Choroid plexus epithelial cell (primary cell): ENCODE measurements at regions not wholly inside any gene's neighbourhood (a gene's known extent, or its start where the extent isn't known, plus 50 kb on each side); places are given as distances from the start of the nearest gene placed in this dataset.

ENCODE experiments used
- DNase-seq: peaks from one replicate; pipeline ENCODE4 v3.0.0-alpha.2; 2010; ENCODE audit warnings: low read depth
- H3K4me3 ChIP-seq: 2 replicates; pipeline ENCODE4 v1.5.1; 2011; ENCODE audit warnings: low read depth, mild to moderate bottlenecking, control low read depth, low read length, moderate library complexity
- CTCF ChIP-seq: conservative IDR thresholded peaks from 2 replicates; pipeline ENCODE4 v1.5.1; 2011; ENCODE audit warnings: low read depth, mild to moderate bottlenecking, control low read depth, inconsistent platforms, low read length, moderate library complexity

GRCh38 chr6:167442245-167442644, 117.4 kb downstream of the TTLL2 start:
- H3K4me3 ChIP-seq = no peak overlapping the region
- no peak for TF ChIP-seq CTCF
- DNase-seq = no peak

- no peak for DNase-seq
- no peak for TF ChIP-seq CTCF
- H3K4me3 ChIP-seq = no peak overlapping the region
Measured at GRCh38 chr6:167442796-167443680, 118.2 kb downstream of the TTLL2 start.

GRCh38 chr6:167444602-167445346, 119.9 kb downstream of the TTLL2 start:
- H3K4me3 ChIP-seq = no peak overlapping the region
- TF ChIP-seq CTCF = no peak
- no peak for DNase-seq

- DNase-seq = no peak
- no peak overlapping the region for H3K4me3 ChIP-seq
- no peak for TF ChIP-seq CTCF
Measured at GRCh38 chr6:167445568-167445967, 120.7 kb downstream of the TTLL2 start.

- no peak for DNase-seq
- TF ChIP-seq CTCF = no peak
- no peak overlapping the region for H3K4me3 ChIP-seq
Measured at GRCh38 chr6:167446046-167446445, 121.2 kb downstream of the TTLL2 start.

GRCh38 chr6:167446971-167447370, 122.1 kb downstream of the TTLL2 start:
- no peak overlapping the region for H3K4me3 ChIP-seq
- no peak for TF ChIP-seq CTCF
- DNase-seq = no peak
